Spleen (tissue), 7 donors: ENCODE measurements at regions not wholly inside any gene's neighbourhood (a gene's known extent, or its start where the extent isn't known, plus 50 kb on each side); places are given as distances from the start of the nearest gene placed in this dataset.

Source experiments
- CTCF ChIP-seq, 11 experiments: fragments of 200-600 bp in 7 of 11; fragments of 450-650 bp in 4 of 11; sonication (generic) in 4 of 11; IDR thresholded peaks in 8 of 11; conservative IDR thresholded peaks in 3 of 11; 1 replicate in 7 of 11; 2 replicates in 4 of 11; pipeline versions ENCODE4 v1.4.0 to v1.8.0; 2016 to 2021; ENCODE audit warnings: antibody characterized with exemption in 11 of 11, inconsistent platforms in 4 of 11, mild to moderate bottlenecking in 1 of 11
- POLR2A ChIP-seq, 3 donors: fragments of 450-650 bp; IDR thresholded peaks; one replicate each; pipeline ENCODE4 v1.5.1; 2017; ENCODE audit warnings: antibody characterized with exemption in 3 of 3, mild to moderate bottlenecking in 1 of 3
- POLR2AphosphoS5 ChIP-seq, 3 donors: sonication (generic); formaldehyde crosslinking; IDR thresholded peaks; one replicate each; pipeline ENCODE4 v1.5.1; 2017; ENCODE audit warnings: antibody characterized with exemption in 3 of 3
- donor health status: DM: no; HTN: no; CAD: no; lungs with moderate emphysema.
- donor health status: DM: no; HTN: no; CAD: no.
- donor health status: DM: no; HTN: no; CAD: no.

GRCh38 chr1:218123968-218124367 is 161.1 kb upstream of the RRP15 start:
- TF ChIP-seq POLR2AphosphoS5 (IDR thresholded peaks at IDR 0.05) (no peak), CTCF (IDR thresholded peaks at IDR 0.05 in 8 of 11, conservative IDR thresholded peaks at IDR 0.05 in 3 of 11) (no peak), POLR2A (IDR thresholded peaks at IDR 0.05) (no peak)
